ENCODE measurements at regions not wholly inside any gene's neighbourhood (a gene's known extent, or its start where the extent isn't known, plus 50 kb on each side); places are given as distances from the start of the nearest gene placed in this dataset.

DNA sequence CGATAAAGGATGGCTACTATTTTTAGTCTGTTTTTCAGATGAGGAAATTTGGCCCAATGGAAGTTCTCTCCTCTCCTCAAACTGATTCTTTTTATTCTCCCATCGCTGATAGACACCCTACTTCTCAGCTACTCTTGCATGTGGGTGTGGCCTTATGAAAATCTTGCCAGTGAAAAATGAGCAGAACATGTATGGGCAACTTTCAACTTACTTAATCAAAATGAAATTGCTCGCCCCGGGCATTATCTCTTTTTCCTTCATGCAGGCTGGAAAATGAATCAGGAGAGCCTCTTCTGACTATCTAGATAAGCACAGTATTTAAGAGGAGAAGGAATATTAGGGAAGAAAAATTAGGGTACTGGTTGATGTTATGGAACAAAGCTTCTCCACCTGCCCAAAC is 2354.7 kb upstream of the RAG2 start (continued):
- TF ChIP-seq SMAD3 (CRISPR knock-in tag; IDR thresholded peaks at IDR 0.05; ENCODE audit: borderline replicate concordance) (no peak), JAZF1 (CRISPR knock-in tag; IDR thresholded peaks at IDR 0.05) (no peak), ZNF396 (CRISPR knock-in tag; IDR thresholded peaks at IDR 0.05; ENCODE audit: borderline replicate concordance) (no peak), ZNF263 (CRISPR knock-in tag; IDR thresholded peaks at IDR 0.05; ENCODE audit: low read depth) (no peak), TCF7 (CRISPR knock-in tag; IDR thresholded peaks at IDR 0.05; ENCODE audit: low read depth) (no peak), SMAD4 (CRISPR knock-in tag; IDR thresholded peaks at IDR 0.05) (no peak)
- TF ChIP-seq, protein P1, sequence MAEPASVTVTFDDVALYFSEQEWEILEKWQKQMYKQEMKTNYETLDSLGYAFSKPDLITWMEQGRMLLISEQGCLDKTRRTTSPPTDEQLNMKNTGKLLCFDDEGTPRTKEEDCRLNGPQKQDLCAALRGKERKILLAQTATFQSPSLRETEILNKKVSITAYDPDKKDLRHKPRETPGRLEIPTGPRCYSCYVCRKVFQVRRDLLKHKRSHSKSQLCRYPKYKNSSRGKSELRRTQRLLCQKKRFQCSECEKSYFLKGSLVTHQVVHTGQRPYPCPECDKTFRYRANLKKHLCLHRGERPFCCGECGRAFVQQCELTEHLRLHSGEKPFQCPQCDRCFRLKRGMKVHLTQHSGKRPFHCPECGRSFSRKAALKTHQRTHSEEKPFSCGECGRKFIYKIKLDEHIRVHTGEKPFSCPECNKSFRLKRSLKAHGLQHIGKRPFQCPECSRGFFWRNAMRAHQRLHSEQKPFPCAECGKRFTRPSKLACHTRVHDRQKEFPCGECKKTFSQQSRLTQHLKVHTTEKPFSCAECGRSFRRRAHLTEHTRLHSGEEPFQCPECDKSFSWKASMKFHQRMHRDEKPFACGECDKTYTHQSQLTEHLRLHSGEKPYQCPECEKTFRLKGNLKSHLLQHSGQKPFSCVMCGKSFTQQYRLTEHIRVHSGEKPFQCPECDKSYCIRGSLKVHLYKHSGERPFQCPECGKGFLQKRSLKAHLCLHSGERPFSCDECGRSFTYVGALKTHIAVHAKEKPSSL (CRISPR knock-in tag; conservative IDR thresholded peaks at IDR 0.05): no peak

DNA sequence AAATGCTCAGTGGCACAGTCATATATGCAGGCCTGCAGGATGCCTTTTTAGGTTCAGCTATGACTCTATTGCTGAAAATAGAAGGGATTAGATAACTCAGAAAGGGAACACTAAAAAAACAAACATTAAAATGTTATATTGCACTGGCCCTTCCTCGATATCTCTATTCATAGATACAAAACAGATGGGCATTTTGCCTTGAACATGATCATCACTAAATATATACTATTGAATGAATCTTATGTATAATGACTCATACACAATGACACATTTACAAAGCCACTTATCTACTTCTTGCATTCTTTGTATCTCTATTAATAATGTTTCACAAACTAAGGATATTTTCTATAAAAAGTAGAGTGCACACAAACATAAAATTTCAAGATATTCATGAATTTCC is 2352.8 kb upstream of the RAG2 start:
- Mint-ChIP-seq H3K9me3 (peaks cover 54% of the 10 kb centered on the region), H3K27ac (no peak overlapping the region), H3K27me3 (ENCODE audit: low read depth) (no peaks in the 10 kb centered on the region), H3K4me3 (no peak overlapping the region), H3K36me3 (peaks cover 44% of the 10 kb centered on the region), H3K4me1 (no peaks in the 10 kb centered on the region)
- ChIA-PET CTCF (no interaction called here), POLR2A (no interaction called here)
- DNase-seq (ENCODE audit: low spot score) (no peak), ATAC-seq (no peak)
- TF ChIP-seq, protein P2, sequence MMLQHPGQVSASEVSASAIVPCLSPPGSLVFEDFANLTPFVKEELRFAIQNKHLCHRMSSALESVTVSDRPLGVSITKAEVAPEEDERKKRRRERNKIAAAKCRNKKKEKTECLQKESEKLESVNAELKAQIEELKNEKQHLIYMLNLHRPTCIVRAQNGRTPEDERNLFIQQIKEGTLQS (CRISPR knock-in tag; conservative IDR thresholded peaks at IDR 0.05): no peak
- TF ChIP-seq SP1 (CRISPR knock-in tag; conservative IDR thresholded peaks at IDR 0.05): no peak
- TF ChIP-seq, protein P3, sequence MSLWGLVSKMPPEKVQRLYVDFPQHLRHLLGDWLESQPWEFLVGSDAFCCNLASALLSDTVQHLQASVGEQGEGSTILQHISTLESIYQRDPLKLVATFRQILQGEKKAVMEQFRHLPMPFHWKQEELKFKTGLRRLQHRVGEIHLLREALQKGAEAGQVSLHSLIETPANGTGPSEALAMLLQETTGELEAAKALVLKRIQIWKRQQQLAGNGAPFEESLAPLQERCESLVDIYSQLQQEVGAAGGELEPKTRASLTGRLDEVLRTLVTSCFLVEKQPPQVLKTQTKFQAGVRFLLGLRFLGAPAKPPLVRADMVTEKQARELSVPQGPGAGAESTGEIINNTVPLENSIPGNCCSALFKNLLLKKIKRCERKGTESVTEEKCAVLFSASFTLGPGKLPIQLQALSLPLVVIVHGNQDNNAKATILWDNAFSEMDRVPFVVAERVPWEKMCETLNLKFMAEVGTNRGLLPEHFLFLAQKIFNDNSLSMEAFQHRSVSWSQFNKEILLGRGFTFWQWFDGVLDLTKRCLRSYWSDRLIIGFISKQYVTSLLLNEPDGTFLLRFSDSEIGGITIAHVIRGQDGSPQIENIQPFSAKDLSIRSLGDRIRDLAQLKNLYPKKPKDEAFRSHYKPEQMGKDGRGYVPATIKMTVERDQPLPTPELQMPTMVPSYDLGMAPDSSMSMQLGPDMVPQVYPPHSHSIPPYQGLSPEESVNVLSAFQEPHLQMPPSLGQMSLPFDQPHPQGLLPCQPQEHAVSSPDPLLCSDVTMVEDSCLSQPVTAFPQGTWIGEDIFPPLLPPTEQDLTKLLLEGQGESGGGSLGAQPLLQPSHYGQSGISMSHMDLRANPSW (CRISPR knock-in tag; conservative IDR thresholded peaks at IDR 0.05; ENCODE audit: low read depth): no peak

DNA sequence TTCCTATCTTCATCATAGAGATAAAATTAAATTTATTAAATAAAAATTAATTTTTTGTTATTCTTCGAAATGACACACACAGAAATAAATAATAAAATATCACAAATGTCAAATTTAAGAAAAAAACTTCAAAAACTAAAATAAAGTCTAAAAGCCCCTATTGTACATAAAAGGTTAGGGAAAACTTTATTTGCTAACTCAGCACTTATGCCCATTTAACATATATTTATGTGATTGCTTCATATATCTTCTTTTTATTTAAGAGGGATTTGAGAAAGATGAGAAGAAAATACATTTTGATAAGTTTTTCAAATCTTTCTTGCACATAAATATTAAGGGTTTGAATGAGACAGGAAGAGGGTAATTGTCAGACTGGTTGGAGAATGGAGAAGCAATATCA is 2350.4 kb upstream of the RAG2 start:
- DNase-seq (ENCODE audit: low spot score): no peak
- no peaks in the 10 kb centered on the region for H3K27me3 Mint-ChIP-seq (ENCODE audit: low read depth)
- ChIA-PET POLR2A (no interaction called here), CTCF (no interaction called here)
- H3K9me3 Mint-ChIP-seq: peaks cover 68% of the 10 kb centered on the region
- no peak for ATAC-seq
- no peak overlapping the region for H3K27ac Mint-ChIP-seq
- TF ChIP-seq ZNF317 (CRISPR knock-in tag; IDR thresholded peaks at IDR 0.05; ENCODE audit: borderline replicate concordance, low read depth) (no peak), ZNF423 (CRISPR knock-in tag; IDR thresholded peaks at IDR 0.05) (no peak), CREB1 (CRISPR knock-in tag; IDR thresholded peaks at IDR 0.05) (no peak), NFYB (CRISPR knock-in tag; conservative IDR thresholded peaks at IDR 0.05; ENCODE audit: low read depth) (no peak), JUN (CRISPR knock-in tag; IDR thresholded peaks at IDR 0.05) (no peak), ZNF263 (CRISPR knock-in tag; IDR thresholded peaks at IDR 0.05; ENCODE audit: low read depth) (no peak), ZNF138 (CRISPR knock-in tag; conservative IDR thresholded peaks at IDR 0.05) (no peak)
- TF ChIP-seq, protein P4, sequence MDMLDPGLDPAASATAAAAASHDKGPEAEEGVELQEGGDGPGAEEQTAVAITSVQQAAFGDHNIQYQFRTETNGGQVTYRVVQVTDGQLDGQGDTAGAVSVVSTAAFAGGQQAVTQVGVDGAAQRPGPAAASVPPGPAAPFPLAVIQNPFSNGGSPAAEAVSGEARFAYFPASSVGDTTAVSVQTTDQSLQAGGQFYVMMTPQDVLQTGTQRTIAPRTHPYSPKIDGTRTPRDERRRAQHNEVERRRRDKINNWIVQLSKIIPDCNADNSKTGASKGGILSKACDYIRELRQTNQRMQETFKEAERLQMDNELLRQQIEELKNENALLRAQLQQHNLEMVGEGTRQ (CRISPR knock-in tag; IDR thresholded peaks at IDR 0.05): no peak
- TF ChIP-seq, protein P5, sequence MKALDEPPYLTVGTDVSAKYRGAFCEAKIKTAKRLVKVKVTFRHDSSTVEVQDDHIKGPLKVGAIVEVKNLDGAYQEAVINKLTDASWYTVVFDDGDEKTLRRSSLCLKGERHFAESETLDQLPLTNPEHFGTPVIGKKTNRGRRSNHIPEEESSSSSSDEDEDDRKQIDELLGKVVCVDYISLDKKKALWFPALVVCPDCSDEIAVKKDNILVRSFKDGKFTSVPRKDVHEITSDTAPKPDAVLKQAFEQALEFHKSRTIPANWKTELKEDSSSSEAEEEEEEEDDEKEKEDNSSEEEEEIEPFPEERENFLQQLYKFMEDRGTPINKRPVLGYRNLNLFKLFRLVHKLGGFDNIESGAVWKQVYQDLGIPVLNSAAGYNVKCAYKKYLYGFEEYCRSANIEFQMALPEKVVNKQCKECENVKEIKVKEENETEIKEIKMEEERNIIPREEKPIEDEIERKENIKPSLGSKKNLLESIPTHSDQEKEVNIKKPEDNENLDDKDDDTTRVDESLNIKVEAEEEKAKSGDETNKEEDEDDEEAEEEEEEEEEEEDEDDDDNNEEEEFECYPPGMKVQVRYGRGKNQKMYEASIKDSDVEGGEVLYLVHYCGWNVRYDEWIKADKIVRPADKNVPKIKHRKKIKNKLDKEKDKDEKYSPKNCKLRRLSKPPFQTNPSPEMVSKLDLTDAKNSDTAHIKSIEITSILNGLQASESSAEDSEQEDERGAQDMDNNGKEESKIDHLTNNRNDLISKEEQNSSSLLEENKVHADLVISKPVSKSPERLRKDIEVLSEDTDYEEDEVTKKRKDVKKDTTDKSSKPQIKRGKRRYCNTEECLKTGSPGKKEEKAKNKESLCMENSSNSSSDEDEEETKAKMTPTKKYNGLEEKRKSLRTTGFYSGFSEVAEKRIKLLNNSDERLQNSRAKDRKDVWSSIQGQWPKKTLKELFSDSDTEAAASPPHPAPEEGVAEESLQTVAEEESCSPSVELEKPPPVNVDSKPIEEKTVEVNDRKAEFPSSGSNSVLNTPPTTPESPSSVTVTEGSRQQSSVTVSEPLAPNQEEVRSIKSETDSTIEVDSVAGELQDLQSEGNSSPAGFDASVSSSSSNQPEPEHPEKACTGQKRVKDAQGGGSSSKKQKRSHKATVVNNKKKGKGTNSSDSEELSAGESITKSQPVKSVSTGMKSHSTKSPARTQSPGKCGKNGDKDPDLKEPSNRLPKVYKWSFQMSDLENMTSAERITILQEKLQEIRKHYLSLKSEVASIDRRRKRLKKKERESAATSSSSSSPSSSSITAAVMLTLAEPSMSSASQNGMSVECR (CRISPR knock-in tag; IDR thresholded peaks at IDR 0.05; ENCODE audit: borderline replicate concordance): no peak
- TF ChIP-seq, protein P6, sequence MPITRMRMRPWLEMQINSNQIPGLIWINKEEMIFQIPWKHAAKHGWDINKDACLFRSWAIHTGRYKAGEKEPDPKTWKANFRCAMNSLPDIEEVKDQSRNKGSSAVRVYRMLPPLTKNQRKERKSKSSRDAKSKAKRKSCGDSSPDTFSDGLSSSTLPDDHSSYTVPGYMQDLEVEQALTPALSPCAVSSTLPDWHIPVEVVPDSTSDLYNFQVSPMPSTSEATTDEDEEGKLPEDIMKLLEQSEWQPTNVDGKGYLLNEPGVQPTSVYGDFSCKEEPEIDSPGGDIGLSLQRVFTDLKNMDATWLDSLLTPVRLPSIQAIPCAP (CRISPR knock-in tag; IDR thresholded peaks at IDR 0.05): no peak
- H3K4me3 Mint-ChIP-seq: no peak overlapping the region
- peaks cover 54% of the 10 kb centered on the region for H3K36me3 Mint-ChIP-seq
- H3K4me1 Mint-ChIP-seq: no peaks in the 10 kb centered on the region

Measured in WTC11 (cell line).